GM19467 (cell line): ENCODE measurements at regions not wholly inside any gene's neighbourhood (a gene's known extent, or its start where the extent isn't known, plus 50 kb on each side); places are given as distances from the start of the nearest gene placed in this dataset.
A peak's percentile ranks its signal among the peaks of the same experiment; 100 is the strongest.

Source experiments
- ATAC-seq: cut with Tn5 transposase; IDR thresholded peaks from one replicate; pipeline ENCODE4 v1.9.1; 2021; ENCODE audit warnings: mild to moderate bottlenecking, moderate library complexity; ENCODE audit not compliant: unreplicated experiment

- no peak for ATAC-seq
Measured at GRCh38 chr9:36763778-36764177, 191.1 kb downstream of the MELK start.

DNA sequence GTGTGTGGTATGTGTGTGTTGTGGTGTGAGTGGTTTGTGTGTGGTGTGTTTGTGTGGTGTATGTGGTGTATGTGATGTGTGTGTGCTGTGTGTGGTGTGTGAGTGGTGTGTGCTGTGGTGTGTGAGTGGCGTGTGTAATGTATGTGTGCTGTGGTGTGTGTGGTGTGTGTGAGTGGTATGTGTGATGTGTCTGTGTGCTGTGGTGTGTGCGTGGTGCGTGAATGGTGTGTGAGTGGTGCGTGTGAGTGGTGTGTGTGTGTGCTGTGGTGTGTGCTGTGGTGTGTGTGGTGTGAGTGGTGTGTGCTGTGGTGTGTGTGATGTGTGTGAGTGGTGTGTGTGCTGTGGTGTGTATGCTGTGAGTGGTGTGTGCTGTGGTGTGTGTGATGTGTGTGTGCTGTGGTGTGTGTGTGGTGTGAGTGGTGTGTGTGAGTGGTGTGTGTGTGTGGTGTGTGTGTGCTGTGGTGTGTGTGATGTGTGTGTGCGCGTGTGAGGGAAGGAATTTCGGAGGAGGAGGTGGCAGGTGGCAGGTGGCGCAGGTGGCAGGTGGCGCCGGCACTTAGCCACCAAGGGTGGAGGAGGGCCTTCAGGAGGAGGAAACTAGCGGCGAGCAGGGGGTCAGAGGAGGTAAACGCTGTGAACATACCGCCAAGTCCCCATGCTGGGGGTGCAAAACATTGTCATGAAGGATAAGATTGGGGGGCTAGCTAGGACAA, 191.8 kb downstream of the MELK start:
- no peak for ATAC-seq

- ATAC-seq, result no peak
Measured at GRCh38 chr9:36765077-36765390, 192.3 kb downstream of the MELK start.

- ATAC-seq, result peak; percentile 98
Measured at GRCh38 chr9:36765468-36766341, 193.0 kb downstream of the MELK start.

DNA sequence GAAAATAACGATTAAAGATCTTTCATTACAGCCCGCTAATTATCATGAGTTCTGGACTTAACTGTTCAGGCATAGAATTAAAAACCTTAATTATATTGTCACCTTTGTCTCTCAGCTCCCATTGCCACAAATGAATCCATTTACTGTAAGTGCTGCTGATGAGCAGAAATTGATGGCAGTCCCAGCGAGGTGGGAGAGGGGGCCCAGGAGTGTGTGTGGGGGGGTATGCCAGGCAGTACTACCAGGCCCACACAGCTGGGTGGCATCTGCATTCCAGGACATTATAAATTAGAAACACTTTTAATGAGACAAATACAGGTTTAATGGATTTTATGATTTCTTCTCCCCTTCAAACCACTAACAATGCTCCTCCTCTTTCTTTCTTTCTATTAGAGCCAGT, 196.0 kb downstream of the MELK start:
- ATAC-seq, result no peak

- ATAC-seq, result no peak
Measured at GRCh38 chr9:36770025-36770424, 197.3 kb downstream of the MELK start.

- ATAC-seq, result no peak
Measured at GRCh38 chr9:36772449-36773403, 200.0 kb downstream of the MELK start.

DNA sequence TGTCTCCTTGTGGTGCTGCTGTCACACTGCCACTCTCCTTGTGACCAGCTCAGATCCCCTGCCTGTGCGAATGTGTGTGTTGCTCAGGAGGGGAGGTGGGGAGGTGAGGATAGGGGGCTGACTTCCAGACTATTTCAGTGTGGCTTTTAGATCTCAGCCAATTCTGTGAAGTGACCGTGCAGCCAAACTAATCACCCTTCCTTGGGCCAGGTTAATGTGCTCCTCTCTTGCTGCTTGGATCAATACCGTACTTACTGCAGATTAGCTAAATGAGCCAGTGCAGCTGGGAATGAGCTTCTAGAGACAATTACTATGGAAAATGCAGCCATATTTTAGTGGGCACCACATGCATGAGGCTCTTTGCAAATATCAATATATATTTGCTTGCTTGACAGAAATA, 206.0 kb downstream of the MELK start:
- no peak for ATAC-seq

GRCh38 chr9:36779582-36779981, 206.9 kb downstream of the MELK start:
- ATAC-seq, result no peak

DNA sequence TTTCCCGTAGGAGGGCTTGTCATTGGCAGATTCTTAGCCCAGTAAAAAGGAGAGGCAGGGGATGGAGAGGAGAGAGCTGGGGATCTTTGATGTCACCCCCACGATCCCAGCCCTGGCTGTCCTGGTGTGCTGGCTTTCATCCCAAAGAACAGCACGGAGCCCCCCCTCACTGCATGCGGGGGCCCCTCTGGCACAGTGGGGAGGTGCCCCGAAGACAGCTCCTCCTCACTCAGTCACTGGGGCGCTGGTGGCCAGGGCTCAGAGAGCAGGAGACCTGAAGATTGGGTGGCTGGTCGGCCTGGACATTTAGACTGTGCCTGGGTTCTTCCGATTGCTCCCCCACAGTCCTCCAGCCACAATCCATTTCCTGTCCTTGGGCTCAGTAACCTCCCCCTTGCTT, 207.5 kb downstream of the MELK start:
- ATAC-seq, result no peak

- ATAC-seq, result no peak
Measured at GRCh38 chr9:36781533-36781932, 208.8 kb downstream of the MELK start.
